Testis (tissue), 2 donors: ENCODE measurements at regions not wholly inside any gene's neighbourhood (a gene's known extent, or its start where the extent isn't known, plus 50 kb on each side); places are given as distances from the start of the nearest gene placed in this dataset.

ENCODE experiments used
- POLR2A ChIP-seq: fragments of 450-650 bp; IDR thresholded peaks from one replicate; pipeline ENCODE4 v1.6.1; 2017; ENCODE audit warnings: antibody characterized with exemption, mild to moderate bottlenecking, moderate library complexity
- TF ChIP-seq, protein P1 (sequence below), 3 experiments: fragments of 450-650 bp in 2 of 3; fragments of 200-600 bp in 1 of 3; sonication (generic) in 1 of 3; IDR thresholded peaks; one replicate each; pipeline ENCODE4 v1.5.1; 2016 to 2019; ENCODE audit warnings: antibody characterized with exemption in 3 of 3, mild to moderate bottlenecking in 2 of 3, moderate library complexity in 1 of 3

DNA sequence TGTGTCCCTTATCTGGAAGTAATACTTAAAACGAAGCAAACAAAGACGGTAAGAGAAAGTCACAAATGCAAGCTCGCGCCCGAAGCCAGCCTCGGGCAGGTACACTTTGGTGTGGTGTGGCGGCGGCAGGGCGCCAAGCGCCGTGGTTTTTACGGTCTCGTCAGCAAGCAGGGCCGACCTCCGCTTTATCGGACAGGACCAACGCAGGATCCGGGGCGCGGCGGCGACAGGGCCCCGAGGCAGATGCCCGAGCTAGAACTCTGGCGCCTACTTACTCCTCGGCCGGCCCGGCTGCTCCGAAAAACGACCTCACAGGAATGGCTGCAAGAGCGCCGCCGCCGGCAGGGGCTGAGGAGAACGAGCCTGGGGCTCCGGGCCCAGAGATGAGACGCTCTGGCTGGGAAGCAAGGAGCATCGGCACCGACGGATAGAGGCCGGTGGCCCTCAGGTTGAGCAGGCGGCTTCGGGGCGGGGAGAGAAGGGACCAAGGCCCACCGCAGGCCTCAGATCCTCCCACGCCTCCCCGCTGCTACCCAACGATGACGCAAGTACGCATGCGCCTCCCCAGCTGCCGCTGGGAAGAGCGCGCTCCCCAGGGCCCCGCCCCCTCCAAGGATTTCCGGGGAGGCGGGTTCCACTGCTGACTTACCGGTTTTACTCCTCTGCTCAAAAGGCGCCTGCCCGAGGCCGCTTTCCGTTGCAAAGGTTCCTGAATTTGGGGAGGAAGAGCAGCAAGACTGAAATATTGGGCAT is 60.6 kb downstream of the FAM217A start:
- TF ChIP-seq, protein P1, sequence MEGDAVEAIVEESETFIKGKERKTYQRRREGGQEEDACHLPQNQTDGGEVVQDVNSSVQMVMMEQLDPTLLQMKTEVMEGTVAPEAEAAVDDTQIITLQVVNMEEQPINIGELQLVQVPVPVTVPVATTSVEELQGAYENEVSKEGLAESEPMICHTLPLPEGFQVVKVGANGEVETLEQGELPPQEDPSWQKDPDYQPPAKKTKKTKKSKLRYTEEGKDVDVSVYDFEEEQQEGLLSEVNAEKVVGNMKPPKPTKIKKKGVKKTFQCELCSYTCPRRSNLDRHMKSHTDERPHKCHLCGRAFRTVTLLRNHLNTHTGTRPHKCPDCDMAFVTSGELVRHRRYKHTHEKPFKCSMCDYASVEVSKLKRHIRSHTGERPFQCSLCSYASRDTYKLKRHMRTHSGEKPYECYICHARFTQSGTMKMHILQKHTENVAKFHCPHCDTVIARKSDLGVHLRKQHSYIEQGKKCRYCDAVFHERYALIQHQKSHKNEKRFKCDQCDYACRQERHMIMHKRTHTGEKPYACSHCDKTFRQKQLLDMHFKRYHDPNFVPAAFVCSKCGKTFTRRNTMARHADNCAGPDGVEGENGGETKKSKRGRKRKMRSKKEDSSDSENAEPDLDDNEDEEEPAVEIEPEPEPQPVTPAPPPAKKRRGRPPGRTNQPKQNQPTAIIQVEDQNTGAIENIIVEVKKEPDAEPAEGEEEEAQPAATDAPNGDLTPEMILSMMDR (IDR thresholded peaks at IDR 0.05): peak; percentile 12 to 51 (median 37)
- no peak for TF ChIP-seq POLR2A
